Body of pancreas (tissue), 4 donors: ENCODE measurements at regions not wholly inside any gene's neighbourhood (a gene's known extent, or its start where the extent isn't known, plus 50 kb on each side); places are given as distances from the start of the nearest gene placed in this dataset.

Source experiments
- ATAC-seq: fragments of 150-250 bp; one replicate; pipeline ENCODE4 v1.9.1; 2016
- DNase-seq, 4 donors: peaks; one replicate each; pipeline ENCODE4 v3.0.0-alpha.2; 2019
- H3K27ac ChIP-seq, 4 donors: fragments of 200-600 bp; sonication (generic); 1 replicate in 3 of 4; 2 replicates in 1 of 4; pipeline versions ENCODE4 v1.5.1 to v1.6.1; 2016 to 2019; ENCODE audit warnings: mild to moderate bottlenecking in 1 of 4, mixed read lengths in 1 of 4, moderate library complexity in 1 of 4
- H3K27me3 ChIP-seq, 2 donors: fragments of 200-600 bp; sonication (generic); one replicate each; pipeline ENCODE4 v1.6.0; 2016; ENCODE audit warnings: mild to moderate bottlenecking in 1 of 2
- H3K36me3 ChIP-seq, 2 donors: fragments of 200-600 bp; sonication (generic); replicated peaks in 1 of 2; 2 replicates each; pipeline ENCODE4 v1.5.1; 2016; ENCODE audit warnings: low read depth in 2 of 2; ENCODE audit not compliant: insufficient read depth in 1 of 2
- H3K4me1 ChIP-seq: fragments of 200-600 bp; sonication (generic); one replicate; pipeline ENCODE4 v1.6.0; 2016
- H3K4me3 ChIP-seq, 2 donors: fragments of 200-600 bp; sonication (generic); 1 replicate in 1 of 2; 2 replicates in 1 of 2; pipeline ENCODE4 v1.5.1; 2016 to 2019
- H3K9me3 ChIP-seq, 3 donors: fragments of 200-600 bp; sonication (generic); 1 replicate in 2 of 3; 2 replicates in 1 of 3; pipeline ENCODE4 v1.5.1; 2016
- POLR2A ChIP-seq, 3 donors: fragments of 450-650 bp; IDR thresholded peaks; one replicate each; pipeline ENCODE4 v1.6.1; 2016; ENCODE audit warnings: antibody characterized with exemption in 3 of 3, mild to moderate bottlenecking in 2 of 3
- WGBS, 2 donors: methylation state at CpG; one replicate each; pipeline ENCODE4 v1.1.5; 2017; 5-methylcytosine and 5-hydroxymethylcytosine counted together
- intact Hi-C: fragments of 100-400 bp; cut with DNase I; formaldehyde crosslinking; loops from one replicate; pipeline ENCODE4 v1.15.1; 2023
- TF ChIP-seq, protein P1 (sequence below), 7 experiments: fragments of 450-650 bp in 4 of 7; fragments of 200-600 bp in 3 of 7; sonication (generic) in 3 of 7; IDR thresholded peaks; one replicate each; pipeline ENCODE4 v1.5.1; 2016 to 2019; ENCODE audit warnings: antibody characterized with exemption in 7 of 7

DNA sequence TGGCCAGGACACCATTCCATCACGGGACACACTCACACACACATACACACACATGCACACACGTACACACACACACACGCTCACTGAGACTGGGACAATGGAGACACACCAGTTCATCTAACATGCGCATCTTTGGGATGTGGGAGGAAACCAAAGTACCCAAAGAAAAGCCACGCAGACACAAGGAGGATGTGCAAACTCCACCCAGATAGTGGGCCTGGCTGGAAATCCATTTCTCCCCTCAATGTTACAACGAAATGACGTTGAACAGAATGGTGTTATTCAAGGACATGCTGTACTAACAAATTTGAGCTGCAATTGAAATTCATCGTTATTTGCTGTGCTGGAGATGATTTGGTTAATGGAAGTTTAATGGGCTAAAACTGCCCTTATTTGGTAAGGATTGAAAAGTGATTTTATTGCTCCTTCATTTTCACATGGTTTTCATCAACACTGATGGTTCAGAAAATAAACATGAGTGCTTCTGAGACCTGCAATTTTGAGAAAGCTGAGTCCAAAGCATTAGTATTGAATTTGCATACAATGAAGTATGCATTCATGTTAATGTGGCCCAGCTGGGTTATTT, 110.0 kb downstream of the KCNE4 start:
- H3K4me1 ChIP-seq, result no peaks in the 10 kb centered on the region
- H3K4me3 ChIP-seq, result no peak overlapping the region
- H3K36me3 ChIP-seq, result no peaks in the 10 kb centered on the region
- no peaks in the 10 kb centered on the region for H3K27me3 ChIP-seq
- intact Hi-C loops, result no loop called here
- 67 to 84% methylated on average over 8 of the region's 8 CpGs for WGBS, 2 donors
- DNase-seq (no peak), ATAC-seq (no peak)
- no peaks in the 10 kb centered on the region for H3K9me3 ChIP-seq
- no peak overlapping the region for H3K27ac ChIP-seq
- no peak for TF ChIP-seq POLR2A (IDR thresholded peaks at IDR 0.05)

- no peak for TF ChIP-seq POLR2A (IDR thresholded peaks at IDR 0.05)
- TF ChIP-seq, protein P1, sequence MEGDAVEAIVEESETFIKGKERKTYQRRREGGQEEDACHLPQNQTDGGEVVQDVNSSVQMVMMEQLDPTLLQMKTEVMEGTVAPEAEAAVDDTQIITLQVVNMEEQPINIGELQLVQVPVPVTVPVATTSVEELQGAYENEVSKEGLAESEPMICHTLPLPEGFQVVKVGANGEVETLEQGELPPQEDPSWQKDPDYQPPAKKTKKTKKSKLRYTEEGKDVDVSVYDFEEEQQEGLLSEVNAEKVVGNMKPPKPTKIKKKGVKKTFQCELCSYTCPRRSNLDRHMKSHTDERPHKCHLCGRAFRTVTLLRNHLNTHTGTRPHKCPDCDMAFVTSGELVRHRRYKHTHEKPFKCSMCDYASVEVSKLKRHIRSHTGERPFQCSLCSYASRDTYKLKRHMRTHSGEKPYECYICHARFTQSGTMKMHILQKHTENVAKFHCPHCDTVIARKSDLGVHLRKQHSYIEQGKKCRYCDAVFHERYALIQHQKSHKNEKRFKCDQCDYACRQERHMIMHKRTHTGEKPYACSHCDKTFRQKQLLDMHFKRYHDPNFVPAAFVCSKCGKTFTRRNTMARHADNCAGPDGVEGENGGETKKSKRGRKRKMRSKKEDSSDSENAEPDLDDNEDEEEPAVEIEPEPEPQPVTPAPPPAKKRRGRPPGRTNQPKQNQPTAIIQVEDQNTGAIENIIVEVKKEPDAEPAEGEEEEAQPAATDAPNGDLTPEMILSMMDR (IDR thresholded peaks at IDR 0.05), result no peak
- 83 to 85% methylated on average over 2 of the region's 2 CpGs for WGBS, 2 donors
- Histone ChIP-seq H3K4me1 (no peaks in the 10 kb centered on the region), H3K9me3 (no peaks in the 10 kb centered on the region), H3K27ac (no peak overlapping the region), H3K36me3 (no peaks in the 10 kb centered on the region), H3K27me3 (no peaks in the 10 kb centered on the region), H3K4me3 (no peak overlapping the region)
- intact Hi-C loops, result no loop called here
- ATAC-seq (no peak), DNase-seq (no peak)
Measured at GRCh38 chr2:223165423-223166214, 113.6 kb downstream of the KCNE4 start.

DNA sequence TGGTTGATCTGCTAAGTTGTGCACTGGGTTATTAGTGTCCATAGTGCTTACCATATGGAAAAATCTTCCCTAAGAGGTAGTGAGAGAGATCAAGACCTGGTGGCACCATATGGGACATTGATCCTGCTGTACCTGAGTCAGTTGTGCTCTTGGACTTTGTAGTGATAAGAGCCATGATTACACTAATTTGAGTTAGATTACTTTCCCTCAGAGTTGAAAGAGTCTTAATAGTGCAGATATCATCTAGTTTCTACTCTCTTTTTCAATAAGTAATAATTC, 114.2 kb downstream of the KCNE4 start:
- Histone ChIP-seq H3K36me3 (no peaks in the 10 kb centered on the region), H3K4me3 (no peak overlapping the region), H3K4me1 (no peaks in the 10 kb centered on the region), H3K9me3 (no peaks in the 10 kb centered on the region), H3K27ac (no peak overlapping the region), H3K27me3 (no peaks in the 10 kb centered on the region)
- DNase-seq (no peak), ATAC-seq (no peak)
- TF ChIP-seq POLR2A (IDR thresholded peaks at IDR 0.05), result no peak
- TF ChIP-seq, protein P1 (IDR thresholded peaks at IDR 0.05), result no peak
- intact Hi-C loops, result no loop called here

- Histone ChIP-seq H3K4me3 (no peak overlapping the region), H3K9me3 (no peaks in the 10 kb centered on the region), H3K27me3 (no peaks in the 10 kb centered on the region), H3K4me1 (no peaks in the 10 kb centered on the region), H3K27ac (no peak overlapping the region), H3K36me3 (no peaks in the 10 kb centered on the region)
- TF ChIP-seq, protein P1 (IDR thresholded peaks at IDR 0.05), result no peak
- no peak for TF ChIP-seq POLR2A (IDR thresholded peaks at IDR 0.05)
- DNase-seq (no peak), ATAC-seq (no peak)
- WGBS, 2 donors, result 77 to 83% methylated on average over 6 of the region's 6 CpGs
- intact Hi-C loops, result no loop called here
Measured at GRCh38 chr2:223166983-223167650, 115.1 kb downstream of the KCNE4 start.

DNA sequence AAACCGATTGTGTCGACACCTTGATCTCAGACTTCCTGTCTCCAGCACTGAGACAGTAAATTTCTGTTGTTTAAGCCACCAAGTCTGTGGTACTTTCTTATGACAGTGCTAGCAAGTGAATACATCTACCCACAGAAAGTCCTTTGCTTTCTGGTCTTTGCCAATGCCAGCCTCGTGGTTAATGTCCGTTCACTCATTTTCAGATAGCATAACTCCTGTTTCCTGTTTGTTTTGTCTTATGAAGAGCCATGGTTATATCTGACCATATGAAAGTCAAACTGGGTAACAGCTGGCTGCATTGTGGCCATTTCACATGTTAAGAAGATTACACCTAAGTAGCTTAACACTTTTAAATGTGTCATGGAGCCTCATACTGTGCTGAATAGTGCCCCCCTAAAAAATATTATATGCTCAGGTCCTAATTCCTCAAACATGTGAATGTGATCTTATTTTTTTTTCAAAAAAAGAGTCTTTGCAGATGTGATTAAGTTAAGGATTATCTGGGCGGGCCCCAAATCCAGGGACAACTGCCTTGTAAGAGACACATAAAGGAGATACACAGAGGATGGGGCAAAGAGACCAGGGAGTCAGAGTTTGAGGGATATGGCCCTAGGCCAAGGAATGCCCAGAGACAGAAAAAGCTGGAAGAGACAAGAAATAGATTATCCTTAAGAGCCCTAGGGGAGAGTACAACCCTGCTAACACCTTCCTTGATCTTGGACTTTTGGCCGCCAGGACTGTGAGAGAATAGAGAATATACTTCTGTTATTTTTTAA, 118.0 kb downstream of the KCNE4 start:
- H3K27me3 ChIP-seq, result no peaks in the 10 kb centered on the region
- WGBS, 2 donors, result 49 to 61% methylated on average over 6 of the region's 6 CpGs
- H3K27ac ChIP-seq, result no peak overlapping the region
- H3K4me1 ChIP-seq, result no peaks in the 10 kb centered on the region
- intact Hi-C loops, result no loop called here
- H3K4me3 ChIP-seq, result no peak overlapping the region
- no peaks in the 10 kb centered on the region for H3K9me3 ChIP-seq
- TF ChIP-seq, protein P1 (IDR thresholded peaks at IDR 0.05), result no peak
- ATAC-seq (no peak), DNase-seq (no peak)
- H3K36me3 ChIP-seq, result no peaks in the 10 kb centered on the region
